ENCODE measurements at regions not wholly inside any gene's neighbourhood (a gene's known extent, or its start where the extent isn't known, plus 50 kb on each side); places are given as distances from the start of the nearest gene placed in this dataset.
"Not testable (repeated sequence)": the region's sequence is repeated elsewhere in the genome, so short reads cannot be mapped to it uniquely, and the experiment has no call there.

DNA sequence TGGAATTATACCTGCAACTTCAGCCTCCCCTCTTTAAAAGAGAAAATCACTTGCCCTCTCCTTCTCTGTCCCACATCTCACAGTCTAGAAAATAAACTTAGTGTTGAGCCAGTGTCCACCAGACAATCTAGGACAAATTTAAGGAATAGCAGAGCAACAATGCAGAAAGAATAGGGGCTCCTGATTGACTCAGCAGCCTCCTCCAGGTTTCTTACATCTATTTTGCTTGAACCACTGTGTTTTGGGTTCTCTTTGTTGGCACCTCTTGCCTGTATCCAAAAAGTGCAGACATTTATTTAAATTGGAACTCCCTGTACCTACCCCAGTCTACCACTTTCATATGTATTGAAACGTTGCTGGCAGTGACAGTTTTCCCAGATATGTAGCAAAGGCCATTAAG, 133.7 kb upstream of the HSF2 start:
- DNase-seq (ENCODE audit: missing footprints) (no peak), ATAC-seq (no peak)
- intact Hi-C loops (cut with DNase I), result no loop called here

DNA sequence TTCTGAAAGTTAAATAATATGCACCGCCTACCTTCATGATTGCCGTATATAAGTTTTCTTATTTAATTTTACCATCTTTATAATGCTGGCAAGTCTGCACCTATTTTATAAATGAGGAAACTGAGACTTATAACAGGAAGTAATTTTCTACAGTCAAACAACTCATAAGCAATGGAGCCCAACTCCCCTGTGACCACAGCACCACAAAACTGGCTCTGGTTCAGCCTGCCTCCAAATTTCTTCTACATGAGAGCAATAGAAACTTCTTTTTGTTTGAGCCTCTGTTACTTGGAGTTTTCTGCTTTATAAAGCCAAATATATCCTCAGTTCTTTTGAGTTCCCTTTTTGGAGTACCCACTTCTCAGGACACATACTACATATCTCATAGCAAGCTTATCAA, 131.1 kb upstream of the HSF2 start:
- intact Hi-C loops (cut with DNase I), result no loop called here
- DNase-seq (ENCODE audit: missing footprints), result no peak
- no peak for ATAC-seq

DNA sequence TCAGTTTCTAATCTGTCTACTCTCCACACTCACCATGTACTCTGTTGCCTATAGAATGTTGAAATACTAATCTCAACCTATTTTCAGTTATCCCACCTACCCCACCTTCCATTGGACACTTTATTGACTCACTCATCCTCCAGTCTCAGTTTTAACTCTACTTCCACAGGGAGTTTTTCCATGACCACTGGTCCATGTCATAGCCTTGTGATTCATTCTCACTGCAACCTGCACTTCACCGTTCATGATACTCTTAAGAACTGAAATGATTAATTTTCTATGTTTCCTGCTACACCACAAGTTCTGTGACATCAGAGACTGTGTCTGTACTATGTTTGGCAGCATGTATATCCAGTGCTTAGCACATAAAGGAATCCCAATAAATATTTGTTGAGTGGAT, 122.8 kb upstream of the HSF2 start:
- no peak for DNase-seq (ENCODE audit: missing footprints)
- ATAC-seq, result no peak
- intact Hi-C loops (cut with DNase I), result no loop called here

DNA sequence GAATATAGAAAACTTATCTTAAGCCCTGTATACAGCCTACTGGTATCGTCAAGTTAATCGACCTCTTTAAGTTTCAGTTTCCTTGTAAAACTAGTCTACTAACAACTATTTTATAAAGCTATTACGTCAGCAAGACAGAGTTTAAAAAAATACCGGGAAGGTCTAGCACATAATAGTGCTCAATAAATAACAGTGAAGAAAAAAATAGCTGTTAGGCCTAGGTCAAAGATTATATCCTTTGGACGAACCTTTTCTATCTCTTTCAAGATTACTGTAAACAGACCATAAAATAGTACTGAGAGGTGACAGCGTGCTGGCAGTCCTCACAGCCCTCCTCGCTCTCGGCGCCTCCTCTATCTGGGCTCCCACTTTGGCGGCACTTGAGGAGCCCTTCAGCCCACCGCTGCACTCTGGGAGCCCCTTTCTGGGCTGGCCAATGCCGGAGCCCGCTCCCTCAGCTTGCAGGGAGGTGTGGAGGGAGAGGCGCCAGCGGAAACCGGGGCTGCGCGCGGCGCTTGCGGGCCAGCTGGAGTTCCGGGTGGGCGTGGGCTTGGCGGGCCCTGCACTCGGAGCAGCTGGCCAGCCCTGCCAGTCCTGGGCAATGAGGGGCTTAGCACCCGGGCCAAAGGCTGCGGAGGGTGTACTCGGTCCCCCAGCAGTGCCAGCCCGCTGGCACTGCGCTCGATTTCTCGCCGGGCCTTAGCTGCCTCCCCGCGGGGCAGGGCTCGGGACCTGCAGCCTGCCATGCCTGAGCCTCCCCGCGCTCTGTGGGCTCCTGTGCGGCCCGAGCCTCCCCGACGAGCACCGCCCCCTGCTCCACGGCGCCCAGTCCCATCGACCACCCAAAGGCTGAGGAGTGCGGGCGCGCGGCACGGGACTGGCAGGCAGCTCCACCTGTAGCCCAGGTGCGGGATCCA, 119.1 kb upstream of the HSF2 start:
- DNase-seq (ENCODE audit: missing footprints); intact Hi-C loops (cut with DNase I); ATAC-seq: not testable (repeated sequence)

- ATAC-seq (no peak), DNase-seq (ENCODE audit: missing footprints) (no peak)
- intact Hi-C loops (cut with DNase I), result no loop called here
Observed at GRCh38 chr6:122283884-122284283, 115.6 kb upstream of the HSF2 start.

DNA sequence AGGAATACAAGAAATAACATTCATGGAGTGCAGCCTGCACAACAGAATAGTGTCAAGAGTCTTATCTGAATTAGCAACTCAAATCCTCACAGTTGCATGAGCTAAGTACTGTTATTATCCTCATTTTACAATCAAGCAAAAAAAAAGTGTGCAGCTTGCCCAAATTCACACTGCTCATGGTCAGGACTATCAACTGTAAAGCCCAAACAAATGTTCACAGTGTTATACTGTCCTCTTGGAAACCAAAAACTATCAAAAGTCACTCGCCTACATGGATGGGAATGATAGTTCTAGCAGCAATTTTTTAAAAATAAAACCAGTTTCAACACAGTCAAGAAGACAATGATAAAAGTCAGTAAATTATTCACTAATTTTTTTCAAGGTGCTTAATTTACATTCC, 114.6 kb upstream of the HSF2 start:
- intact Hi-C loops (cut with DNase I), result loop anchor here (5.0 kb wide), 1 partner anchor 853 kb away; no protein-coding TSS in a partner anchor
- ATAC-seq (peak; percentile 63), DNase-seq (ENCODE audit: missing footprints) (no peak)

- no peak for DNase-seq (ENCODE audit: missing footprints)
- ATAC-seq, result peak; percentile 84
- intact Hi-C loops (cut with DNase I), result loop anchor here (5.0 kb wide), 1 partner anchor 853 kb away; no protein-coding TSS in a partner anchor
Observed at GRCh38 chr6:122285292-122285913, 114.0 kb upstream of the HSF2 start.

- intact Hi-C loops (cut with DNase I), result loop anchor here (5.0 kb wide), 1 partner anchor 854 kb away; no protein-coding TSS in a partner anchor
Observed at GRCh38 chr6:122286512-122286911, 112.9 kb upstream of the HSF2 start.

GRCh38 chr6:122289762-122290539, 109.5 kb upstream of the HSF2 start:
- no peak for ATAC-seq
- no peak for DNase-seq (ENCODE audit: missing footprints)
- intact Hi-C loops (cut with DNase I), result loop anchor here (5.0 to 10.0 kb wide), 2 partner anchors 858 to 1235 kb away; no protein-coding TSS in a partner anchor

More at GRCh38 chr6:122286512-122286911, 112.9 kb upstream of the HSF2 start:
- peak; percentile 41 for ATAC-seq
- DNase-seq (ENCODE audit: missing footprints), result no peak

GRCh38 chr6:122297010-122297409, 102.4 kb upstream of the HSF2 start:
- intact Hi-C loops (cut with DNase I), result loop anchor here (10.0 kb wide), 1 partner anchor 1242 kb away; no protein-coding TSS in a partner anchor
- DNase-seq (ENCODE audit: missing footprints) (no peak), ATAC-seq (no peak)

- DNase-seq (ENCODE audit: missing footprints) (no peak), ATAC-seq (no peak)
- intact Hi-C loops (cut with DNase I), result no loop called here
Observed at GRCh38 chr6:122302067-122302466, 97.4 kb upstream of the HSF2 start.

DNA sequence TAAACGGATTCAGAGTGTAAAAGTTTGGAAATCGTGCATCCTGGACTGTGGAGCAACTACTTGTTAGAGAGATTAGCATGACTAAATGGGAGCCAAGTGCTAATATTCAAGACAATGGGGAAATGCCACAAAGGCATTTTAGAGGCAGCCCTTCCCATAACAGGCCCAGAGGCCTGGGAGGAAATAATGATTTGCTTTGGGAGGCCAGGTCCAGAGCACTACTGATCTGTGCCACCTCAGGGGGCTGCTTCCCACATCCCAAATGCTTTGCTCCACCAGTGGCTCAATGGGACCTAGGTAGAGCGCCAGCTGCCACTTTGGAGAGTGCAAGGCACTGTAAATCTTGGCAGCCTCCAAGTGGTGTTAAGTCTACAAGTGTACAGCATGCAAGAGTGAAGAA, 91.9 kb upstream of the HSF2 start:
- DNase-seq (ENCODE audit: missing footprints) (no peak), ATAC-seq (no peak)
- intact Hi-C loops (cut with DNase I), result no loop called here

DNA sequence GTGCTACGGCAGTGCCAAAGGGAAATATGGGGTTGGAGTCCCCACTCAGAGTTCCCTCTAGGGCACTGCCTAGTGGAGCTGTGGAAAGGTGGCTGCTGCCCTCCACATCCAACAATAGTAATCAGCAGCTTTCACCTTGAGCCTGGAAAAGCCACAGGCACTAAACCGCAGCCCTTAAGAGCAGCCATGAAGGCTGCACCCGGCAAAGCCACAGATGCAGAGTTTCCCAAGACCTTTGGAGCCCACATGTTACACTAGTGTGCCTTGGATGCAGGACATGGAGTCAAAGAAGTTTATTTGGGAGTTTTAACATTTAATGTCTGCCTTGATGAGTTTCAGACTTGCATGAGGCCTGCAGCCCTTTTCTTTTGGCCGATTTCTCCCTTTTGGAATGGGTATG, 91.4 kb upstream of the HSF2 start:
- ATAC-seq, result no peak
- intact Hi-C loops (cut with DNase I), result no loop called here
- no peak for DNase-seq (ENCODE audit: missing footprints)

DNA sequence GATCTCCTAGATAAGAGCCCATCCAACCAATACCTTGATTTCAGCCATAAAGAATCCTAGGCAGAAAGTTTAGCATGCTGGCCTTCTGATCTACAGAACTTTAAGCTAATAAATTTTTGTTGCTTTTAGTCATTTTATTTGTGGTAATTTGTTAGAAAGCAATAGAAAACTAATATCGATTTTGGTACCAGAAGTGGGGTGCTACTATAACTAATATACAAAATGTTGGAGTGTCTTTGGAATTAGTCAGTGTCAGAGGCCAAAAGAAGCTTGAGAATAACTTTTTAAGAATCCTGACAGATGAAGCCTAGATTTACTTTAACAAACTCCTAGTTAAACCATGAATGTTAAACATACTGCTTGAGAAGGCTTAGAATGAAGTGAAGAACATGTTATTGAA, 83.6 kb upstream of the HSF2 start:
- ATAC-seq (no peak), DNase-seq (ENCODE audit: missing footprints) (no peak)
- intact Hi-C loops (cut with DNase I), result no loop called here

DNA sequence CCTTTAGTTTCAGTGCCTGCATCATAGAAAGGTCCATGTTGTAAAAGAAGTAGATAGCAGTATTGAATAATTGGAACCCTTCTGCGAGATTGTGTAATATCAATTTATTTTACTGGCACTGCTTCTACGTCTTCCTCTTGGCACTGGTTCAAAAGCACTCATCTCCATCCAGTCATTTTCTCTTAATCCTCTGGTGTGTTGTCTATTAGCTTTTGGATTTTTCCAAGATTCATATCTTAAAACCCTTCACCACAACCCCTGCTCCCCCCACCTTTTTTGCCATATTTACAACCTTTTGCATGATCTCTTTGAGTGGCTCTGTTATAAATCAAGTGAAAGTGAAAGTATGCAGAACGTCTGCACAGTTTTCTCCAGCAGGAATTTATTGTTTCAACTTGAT, 76.6 kb upstream of the HSF2 start:
- DNase-seq (ENCODE audit: missing footprints) (no peak), ATAC-seq (peak; percentile 68)
- intact Hi-C loops (cut with DNase I), result no loop called here

GRCh38 chr6:122323361-122323760, 76.1 kb upstream of the HSF2 start:
- intact Hi-C loops (cut with DNase I), result no loop called here
- DNase-seq (ENCODE audit: missing footprints) (no peak), ATAC-seq (no peak)

GRCh38 chr6:122330315-122330714, 69.1 kb upstream of the HSF2 start:
- DNase-seq (ENCODE audit: missing footprints) (no peak), ATAC-seq (no peak)
- intact Hi-C loops (cut with DNase I), result no loop called here

DNA sequence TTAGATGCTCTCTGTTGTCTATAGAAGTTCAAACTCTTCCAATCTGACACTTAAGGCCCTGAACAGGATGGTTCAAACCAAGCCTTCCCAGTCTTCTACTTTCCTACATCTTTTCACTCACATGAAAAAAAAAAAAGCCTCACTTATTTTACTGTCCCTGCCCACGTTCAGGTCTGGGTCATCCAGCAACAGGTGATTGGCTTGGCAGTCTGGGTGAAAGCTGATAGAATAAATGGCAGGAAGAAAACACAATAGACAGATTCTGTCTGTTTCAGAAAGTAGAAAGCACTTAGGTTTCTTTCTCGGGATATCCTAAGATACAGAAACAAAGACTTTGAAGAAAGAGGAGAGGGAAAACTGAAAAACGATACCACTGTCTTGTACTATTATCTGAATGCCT, 61.8 kb upstream of the HSF2 start:
- no peak for DNase-seq (ENCODE audit: missing footprints)
- no peak for ATAC-seq
- intact Hi-C loops (cut with DNase I), result no loop called here

DNA sequence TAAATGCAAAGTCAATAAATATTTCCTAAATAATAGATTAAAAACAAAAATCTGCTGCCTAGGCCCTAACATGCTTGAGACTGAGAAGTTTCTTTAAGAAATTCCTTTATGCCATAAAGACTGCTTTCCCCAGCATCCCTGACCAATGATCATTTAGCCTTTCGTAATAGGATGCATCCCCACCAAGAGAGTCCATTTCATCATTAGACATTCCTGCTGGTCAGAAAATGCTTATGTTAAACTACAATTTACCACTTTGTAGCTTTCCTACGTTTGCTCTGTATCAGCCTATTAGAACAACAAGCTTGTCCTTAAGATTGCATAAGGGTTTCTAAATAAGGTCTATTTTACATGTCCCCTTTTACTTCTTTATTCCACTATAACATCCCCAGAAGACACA, 59.8 kb upstream of the HSF2 start:
- intact Hi-C loops (cut with DNase I), result no loop called here
- no peak for ATAC-seq
- DNase-seq (ENCODE audit: missing footprints), result no peak
